LNCAP (cell line): ENCODE measurements at regions not wholly inside any gene's neighbourhood (a gene's known extent, or its start where the extent isn't known, plus 50 kb on each side); places are given as distances from the start of the nearest gene placed in this dataset.

Source experiments
- CTCF ChIP-seq: fragments of 450-650 bp; IDR thresholded peaks from 2 replicates; pipeline ENCODE4 v1.5.1; 2017; ENCODE audit warnings: mild to moderate bottlenecking

- TF ChIP-seq CTCF = no peak
Measured at GRCh38 chr13:89238496-89238895, 1567.3 kb downstream of the SLITRK5 start.

- no peak for TF ChIP-seq CTCF
Measured at GRCh38 chr13:89239361-89240127, 1568.4 kb downstream of the SLITRK5 start.

GRCh38 chr13:89255844-89256406, 1584.8 kb downstream of the SLITRK5 start:
- TF ChIP-seq CTCF = no peak

- no peak for TF ChIP-seq CTCF
Measured at GRCh38 chr13:89267734-89268133, 1596.6 kb downstream of the SLITRK5 start.

GRCh38 chr13:89269737-89270136, 1598.6 kb downstream of the SLITRK5 start:
- TF ChIP-seq CTCF = no peak

- TF ChIP-seq CTCF = no peak
Measured at GRCh38 chr13:89270736-89271135, 1599.6 kb downstream of the SLITRK5 start.

GRCh38 chr13:89279374-89279773, 1608.2 kb downstream of the SLITRK5 start:
- no peak for TF ChIP-seq CTCF
